ENCODE measurements at regions not wholly inside any gene's neighbourhood (a gene's known extent, or its start where the extent isn't known, plus 50 kb on each side); places are given as distances from the start of the nearest gene placed in this dataset.
A peak's percentile ranks its signal among the peaks of the same experiment; 100 is the strongest.

- no peaks in the 10 kb centered on the region for H3K27me3 ChIP-seq (ENCODE audit: control insufficient read depth in 4 of 4, insufficient read depth in 4 of 4, low read length in 3 of 4)
- H3K4me1 ChIP-seq (ENCODE audit: control insufficient read depth in 4 of 4, insufficient read depth in 4 of 4, low read length in 3 of 4) = peaks cover 0 to 2% (median 0%) of the 10 kb centered on the region in 4 donors
- H3K27ac ChIP-seq (ENCODE audit: low read depth in 1 of 2, low read length in 2 of 2) = no peak overlapping the region
- no peaks in the 10 kb centered on the region for H3K9me3 ChIP-seq (ENCODE audit: control insufficient read depth in 4 of 4, low read length in 3 of 4)
- no peak overlapping the region for H3K4me3 ChIP-seq (ENCODE audit: low read depth in 1 of 3, low read length in 3 of 3)
- H3K36me3 ChIP-seq (ENCODE audit: control insufficient read depth in 4 of 4, insufficient read depth in 3 of 4, low read depth in 1 of 4, low read length in 3 of 4) = no peaks in the 10 kb centered on the region
- WGBS = 45% methylated on average over 4 of the region's 4 CpGs
- no peak for DNase-seq (ENCODE audit: low spot score)
- TF ChIP-seq RXRA (IDR thresholded peaks at IDR 0.05) (peak; percentile 17 to 36), ATF3 (IDR thresholded peaks at IDR 0.05) (peak; percentile 70), RAD21 (IDR thresholded peaks at IDR 0.05) (peak in 1 of 2 donors; percentile 32), HNF4G (IDR thresholded peaks at IDR 0.05) (no peak), MAX (IDR thresholded peaks at IDR 0.05) (peak; percentile 63), YY1 (IDR thresholded peaks at IDR 0.05) (peak; percentile 83), EGR1 (IDR thresholded peaks at IDR 0.05; ENCODE audit: low read depth in 2 of 2) (peak in 1 of 2 donors; percentile 29), SP1 (IDR thresholded peaks at IDR 0.05) (peak; percentile 41), JUND (IDR thresholded peaks at IDR 0.05) (peak; percentile 70 to 81), FOXA1 (IDR thresholded peaks at IDR 0.05) (no peak), HNF4A (conservative IDR thresholded peaks at IDR 0.05) (peak; percentile 41 to 51), ZBTB33 (IDR thresholded peaks at IDR 0.05) (peak; percentile 29), REST (IDR thresholded peaks at IDR 0.05) (no peak), FOXA2 (IDR thresholded peaks at IDR 0.05) (no peak), TAF1 (conservative IDR thresholded peaks at IDR 0.05) (no peak), GABPA (IDR thresholded peaks at IDR 0.05 in 1 of 2, conservative IDR thresholded peaks at IDR 0.05 in 1 of 2) (peak in 1 of 2 donors; percentile 39), CTCF (IDR thresholded peaks at IDR 0.05; ENCODE audit: low read depth, low read length, missing input control) (no peak), NR2F2 (IDR thresholded peaks at IDR 0.05) (no peak)
- no peak overlapping the region for H3K9ac ChIP-seq (ENCODE audit: low read depth in 1 of 2, low read length in 2 of 2)
Observed at GRCh38 chr6:137731960-137732616, 135.0 kb upstream of the TNFAIP3 start.
